Stimulated activated naive CD4-positive, alpha-beta T cell treated with Interleukin-2 at 50 U/mL for 16 hours (primary cell): ENCODE measurements at regions not wholly inside any gene's neighbourhood (a gene's known extent, or its start where the extent isn't known, plus 50 kb on each side); places are given as distances from the start of the nearest gene placed in this dataset.

Experiments used
- DNase-seq: peaks from one replicate; lab custom pipeline; 2025; lab: John Stamatoyannopoulos, UW

DNA sequence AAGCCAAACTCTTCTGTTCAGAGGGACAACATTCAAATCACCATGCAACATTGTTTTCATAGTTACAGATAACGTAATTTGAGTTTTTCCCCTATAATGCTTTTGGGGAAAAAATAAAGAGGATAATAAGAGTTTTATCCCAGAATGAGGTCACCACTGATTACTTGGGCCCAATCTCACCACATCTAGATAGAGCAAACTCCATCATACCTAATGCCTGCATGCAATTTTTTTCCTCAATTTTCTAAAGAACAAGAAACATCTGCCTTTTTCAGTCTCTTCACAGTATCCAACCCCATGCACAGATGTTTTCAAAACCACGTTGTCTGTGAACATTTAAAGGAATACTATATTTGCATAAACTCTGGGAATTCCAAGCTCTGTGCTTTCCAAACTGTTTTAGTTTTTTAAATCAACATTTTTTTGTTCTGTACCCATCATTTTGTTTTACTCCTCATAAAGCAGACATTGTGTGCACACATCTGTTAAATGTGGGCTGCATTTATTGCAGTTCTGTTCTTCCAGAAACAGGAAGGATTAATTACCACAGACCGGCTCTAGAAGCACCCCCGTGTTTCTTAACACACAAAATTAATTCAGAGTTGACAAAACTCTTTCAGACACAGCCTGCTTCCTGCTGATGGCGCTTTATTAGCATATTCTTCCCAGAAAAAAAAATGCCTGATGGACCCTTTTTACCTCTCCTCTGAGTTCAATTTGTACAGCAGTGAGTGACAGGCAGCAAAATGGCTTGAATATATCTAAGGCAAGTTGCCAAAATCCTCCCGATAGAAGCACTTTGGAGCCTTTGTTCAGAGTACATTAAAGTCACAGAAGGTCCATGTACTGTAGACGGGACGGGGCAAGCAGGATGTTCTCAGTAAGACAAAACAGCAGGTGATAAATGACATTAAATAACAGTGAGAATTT, 1171.9 kb downstream of the EFNB2 start:
- no peak for DNase-seq

DNA sequence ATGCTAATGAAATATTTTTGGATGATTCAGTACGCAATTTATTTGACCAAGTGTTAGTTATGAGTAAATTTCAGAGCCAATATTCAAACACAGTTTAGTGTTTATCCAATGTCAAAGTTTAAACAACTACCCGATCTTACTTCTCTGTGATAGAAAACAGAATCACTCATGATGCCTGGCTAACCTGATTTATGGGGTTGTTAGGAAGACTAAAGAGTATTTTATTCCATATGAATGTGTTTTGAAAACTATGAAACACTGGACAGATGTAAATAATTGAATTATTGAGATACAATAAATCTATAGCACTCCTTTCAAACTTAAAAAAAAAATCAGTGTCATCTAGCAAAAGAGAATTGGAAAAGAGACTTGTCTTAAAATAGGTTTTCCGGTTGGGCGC, 1181.8 kb downstream of the EFNB2 start:
- DNase-seq = no peak

DNA sequence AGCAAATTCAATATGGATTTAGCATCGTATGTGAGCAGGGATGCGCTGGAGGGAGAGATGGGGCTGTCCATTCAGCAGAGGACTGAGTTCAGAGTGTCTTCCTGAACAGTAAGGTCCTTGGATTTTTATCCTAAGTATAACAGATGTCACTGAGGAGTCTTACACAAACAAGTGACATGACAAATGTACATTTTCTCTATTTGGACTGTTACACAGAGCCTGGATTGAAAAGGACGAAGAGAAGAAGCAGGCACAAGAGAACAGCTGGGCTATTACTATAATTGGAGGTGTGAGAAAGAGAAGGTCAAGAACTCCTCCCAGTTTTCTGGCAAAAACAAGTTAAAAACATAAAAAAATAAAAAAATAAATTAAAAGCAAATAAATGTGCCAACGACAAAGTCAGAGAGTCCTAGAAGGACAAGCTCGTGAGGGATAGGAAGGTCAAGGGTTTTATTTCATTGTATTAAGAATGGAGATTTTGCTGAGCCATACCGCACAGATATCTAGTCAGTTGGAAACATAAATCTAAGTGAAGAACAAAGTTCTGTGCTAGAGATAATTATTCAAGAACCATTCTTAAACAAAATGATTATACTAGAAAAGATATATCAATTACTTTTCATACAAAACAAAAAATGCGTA, 1186.3 kb downstream of the EFNB2 start:
- DNase-seq = no peak

DNA sequence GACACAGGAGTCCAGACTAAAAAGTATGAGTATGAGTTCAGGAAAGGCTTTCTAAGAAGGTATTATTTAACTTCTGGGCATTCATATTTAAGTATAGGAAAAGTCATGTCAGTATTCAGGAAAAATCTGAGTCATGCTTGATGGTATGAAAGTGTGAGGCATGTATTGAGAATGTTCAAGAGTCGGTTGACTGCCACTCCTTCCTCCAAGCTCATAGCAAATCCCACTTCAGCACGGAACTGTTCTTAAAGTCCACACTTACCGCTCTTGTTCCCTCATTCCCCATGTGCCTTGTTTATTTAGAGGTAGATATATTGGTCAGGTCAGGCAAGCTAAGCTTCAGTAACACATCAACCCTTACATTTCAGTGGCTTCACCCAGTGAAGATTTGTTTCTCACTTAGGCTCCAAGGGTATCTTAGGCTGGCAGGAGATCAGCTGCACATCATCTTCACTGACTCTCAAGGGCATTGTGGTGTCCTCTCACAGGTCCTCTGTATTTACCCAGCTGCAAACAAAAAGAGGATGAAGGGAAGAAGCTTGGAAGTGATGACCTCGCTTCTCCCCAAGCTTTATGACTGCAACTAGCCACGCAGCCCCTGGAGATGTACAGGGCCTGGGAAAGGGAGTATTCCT, 1189.2 kb downstream of the EFNB2 start:
- DNase-seq = no peak

DNA sequence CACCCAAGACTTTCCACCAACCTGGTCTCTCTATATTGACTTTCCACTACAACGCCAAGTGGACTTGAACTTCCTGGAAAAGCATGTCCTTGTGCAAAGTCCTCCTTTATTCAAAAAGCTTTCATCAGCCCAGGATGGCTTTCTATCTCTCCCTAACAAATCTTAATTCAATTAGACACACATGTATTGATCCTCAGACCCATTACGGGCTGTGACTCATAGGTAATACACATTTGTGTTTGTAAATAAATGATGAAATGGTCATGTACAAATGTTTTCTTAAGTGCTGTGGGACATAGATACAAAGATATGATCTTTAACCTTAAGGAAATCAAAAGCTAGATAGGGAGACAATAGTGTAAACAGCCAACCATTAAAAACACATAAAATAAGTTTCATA, 1189.7 kb downstream of the EFNB2 start:
- DNase-seq = no peak

DNA sequence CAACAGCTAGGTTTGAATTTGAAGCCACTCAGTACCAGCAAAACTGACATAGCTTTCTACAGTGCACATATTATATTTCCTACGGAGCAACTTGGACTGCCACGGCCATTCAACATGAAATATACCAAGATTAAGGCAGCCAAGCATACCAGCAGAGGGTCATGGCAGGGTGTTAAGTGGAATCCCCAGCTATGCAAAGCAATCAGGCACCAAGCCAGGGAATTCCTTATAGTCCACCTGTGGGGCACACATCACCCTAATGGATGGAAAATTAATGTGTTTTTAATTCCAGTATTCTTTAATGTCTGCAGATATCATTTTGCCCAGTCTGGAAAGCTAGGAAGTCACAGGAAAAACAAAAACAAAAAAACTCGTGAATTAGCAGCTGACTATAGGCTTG, 1190.3 kb downstream of the EFNB2 start:
- no peak for DNase-seq

DNA sequence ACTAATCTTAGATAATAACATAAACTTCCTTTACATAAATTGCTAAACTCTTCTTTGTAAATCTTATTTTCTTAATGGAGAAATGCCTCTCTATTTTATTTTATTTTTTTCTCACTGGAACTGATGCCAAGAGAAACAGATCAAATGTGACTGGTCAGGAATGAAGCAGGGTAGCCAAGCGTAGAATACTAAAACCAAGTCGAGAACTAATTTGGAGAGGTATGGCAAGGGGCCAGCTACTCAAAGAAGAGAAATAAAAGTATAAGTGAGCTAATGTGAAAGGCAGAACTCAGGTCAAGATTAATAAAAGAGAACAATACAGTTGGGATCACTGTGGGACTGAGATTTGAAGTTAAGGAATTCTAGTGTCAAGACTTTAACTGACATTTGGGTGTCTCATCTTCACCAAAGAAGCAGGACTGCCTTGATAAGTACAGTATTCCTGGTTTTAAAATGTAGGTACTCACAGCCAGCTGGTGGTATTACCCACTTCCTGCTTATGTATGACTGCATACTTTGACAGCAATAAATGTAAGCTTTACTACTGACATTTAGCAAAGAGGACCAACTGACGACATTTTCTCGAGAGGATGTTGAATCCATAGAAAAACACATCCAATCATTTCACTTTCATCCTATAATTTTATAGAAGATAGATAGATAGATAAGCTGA, 1192.2 kb downstream of the EFNB2 start:
- DNase-seq = no peak

DNA sequence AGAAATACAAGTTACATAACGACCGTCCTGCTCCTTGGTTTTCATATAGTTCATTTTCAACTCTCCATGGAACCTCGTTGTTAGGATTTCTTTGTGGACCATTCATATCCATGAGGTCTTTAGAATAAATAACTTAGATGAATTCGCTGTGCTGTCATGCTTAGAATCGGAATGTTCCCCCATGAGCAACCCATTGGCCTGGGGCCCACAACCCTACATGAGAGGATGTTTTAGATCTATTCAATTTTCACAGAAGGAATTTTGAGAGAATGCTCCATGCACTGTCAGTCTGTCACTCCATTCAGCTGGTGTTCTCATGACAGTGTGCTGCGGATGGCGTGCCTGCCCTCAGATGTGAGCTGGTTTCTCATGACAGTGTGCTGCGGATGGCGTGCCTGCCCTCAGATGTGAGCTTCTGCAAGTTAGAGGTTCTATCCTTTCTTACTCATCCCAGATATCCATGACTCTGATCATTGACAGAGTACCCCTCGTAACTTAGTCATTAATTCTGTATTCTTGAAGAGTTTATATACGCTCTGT, 1193.1 kb downstream of the EFNB2 start:
- no peak for DNase-seq

DNA sequence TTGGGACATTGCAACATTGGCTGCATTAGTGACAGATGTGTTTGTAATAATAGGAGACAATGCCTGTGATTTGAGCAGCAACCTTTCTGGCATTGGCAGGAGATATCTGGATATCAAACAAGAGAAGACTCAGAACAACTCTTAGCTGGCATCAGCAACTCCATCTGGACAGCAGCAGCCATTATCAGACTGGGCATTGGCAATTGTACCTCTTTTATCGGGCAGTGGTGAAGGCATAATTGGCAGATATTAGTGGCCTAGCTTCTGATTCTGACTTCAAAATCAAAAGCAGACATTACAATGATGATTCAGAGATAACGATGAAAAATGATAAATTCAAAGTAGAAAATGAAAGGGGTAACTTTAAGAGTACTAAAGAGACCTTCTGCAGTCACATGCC, 1193.7 kb downstream of the EFNB2 start:
- no peak for DNase-seq

DNA sequence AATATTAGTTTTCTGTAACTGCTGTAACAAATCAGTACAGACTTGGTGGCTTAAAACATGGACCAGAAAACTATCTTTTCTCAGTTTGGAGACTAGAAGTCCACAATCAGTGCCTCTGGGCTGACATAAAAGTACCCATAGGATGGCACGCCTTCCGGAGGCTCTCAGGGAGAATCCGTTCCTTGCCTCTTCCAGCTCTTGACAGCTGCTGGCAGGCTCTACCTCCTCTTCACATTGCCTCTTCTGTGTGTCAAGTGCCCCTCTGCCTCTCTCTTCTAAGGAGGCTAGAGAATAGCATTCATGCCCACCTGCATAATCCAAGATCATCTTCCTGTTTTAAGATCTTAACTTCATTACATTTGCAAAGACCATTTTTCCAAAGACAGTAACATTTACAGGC, 1194.2 kb downstream of the EFNB2 start:
- no peak for DNase-seq

DNA sequence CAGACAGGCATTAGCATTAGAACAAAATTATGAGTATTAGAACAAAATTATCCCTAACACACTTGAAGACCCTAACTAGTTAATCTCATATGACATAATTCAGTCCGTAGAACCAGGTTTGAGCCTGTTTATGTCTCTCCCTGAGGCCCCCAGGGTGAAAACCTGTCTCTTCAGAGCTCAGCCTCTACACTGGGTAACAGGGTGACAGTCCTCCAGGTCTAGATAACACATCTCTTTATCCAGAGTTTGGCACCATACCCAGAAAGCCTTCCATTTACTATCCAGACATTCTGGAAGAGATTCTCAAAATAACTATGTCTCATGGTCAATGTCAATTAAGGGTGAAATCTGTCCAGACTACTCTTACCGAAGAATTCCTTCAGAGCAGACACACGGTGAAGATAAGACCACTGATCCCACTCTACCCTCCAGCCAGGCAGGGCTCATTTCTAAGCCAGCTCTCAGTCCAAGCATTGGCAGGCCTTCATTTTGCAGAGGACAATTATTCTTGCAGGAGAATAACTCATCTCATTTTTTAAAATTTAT, 1195.3 kb downstream of the EFNB2 start:
- no peak for DNase-seq

DNA sequence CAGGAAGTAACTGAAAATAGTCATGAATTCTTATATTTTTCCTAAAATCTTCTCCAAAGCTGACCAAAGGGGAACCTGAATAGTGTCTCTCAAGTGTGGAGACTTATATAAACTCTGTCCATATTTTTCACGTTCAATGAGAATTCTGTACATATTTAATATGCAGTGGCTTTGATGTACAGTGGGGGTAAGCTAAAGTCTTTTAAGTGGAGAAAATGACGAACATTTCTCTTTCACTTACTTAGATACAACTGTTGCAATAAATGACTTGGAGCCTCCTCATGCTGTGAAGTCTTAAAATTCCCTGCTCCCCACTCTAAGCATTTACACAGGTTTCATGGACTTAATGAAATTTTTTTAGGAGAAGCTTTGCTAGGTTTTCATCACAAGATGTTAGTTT, 1196.7 kb downstream of the EFNB2 start:
- DNase-seq = no peak

DNA sequence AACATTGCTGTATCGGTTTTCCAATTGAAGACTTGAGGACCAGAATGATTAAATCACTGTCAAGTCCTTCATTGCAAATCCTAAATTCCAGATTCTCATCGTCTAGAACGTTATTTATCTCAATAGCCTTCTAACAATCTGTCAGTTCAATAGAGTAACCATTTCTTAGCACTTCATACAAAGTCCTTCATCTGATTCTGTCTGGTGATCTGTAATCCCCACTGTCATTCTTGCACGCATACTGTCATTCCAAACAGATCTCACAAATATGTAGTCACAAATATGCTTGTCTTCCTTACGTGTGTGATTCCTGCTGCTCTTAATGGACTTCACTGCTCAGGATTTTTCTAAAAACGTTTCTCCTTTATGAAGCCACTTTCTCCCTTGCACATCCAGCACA, 1197.5 kb downstream of the EFNB2 start:
- DNase-seq = no peak

DNA sequence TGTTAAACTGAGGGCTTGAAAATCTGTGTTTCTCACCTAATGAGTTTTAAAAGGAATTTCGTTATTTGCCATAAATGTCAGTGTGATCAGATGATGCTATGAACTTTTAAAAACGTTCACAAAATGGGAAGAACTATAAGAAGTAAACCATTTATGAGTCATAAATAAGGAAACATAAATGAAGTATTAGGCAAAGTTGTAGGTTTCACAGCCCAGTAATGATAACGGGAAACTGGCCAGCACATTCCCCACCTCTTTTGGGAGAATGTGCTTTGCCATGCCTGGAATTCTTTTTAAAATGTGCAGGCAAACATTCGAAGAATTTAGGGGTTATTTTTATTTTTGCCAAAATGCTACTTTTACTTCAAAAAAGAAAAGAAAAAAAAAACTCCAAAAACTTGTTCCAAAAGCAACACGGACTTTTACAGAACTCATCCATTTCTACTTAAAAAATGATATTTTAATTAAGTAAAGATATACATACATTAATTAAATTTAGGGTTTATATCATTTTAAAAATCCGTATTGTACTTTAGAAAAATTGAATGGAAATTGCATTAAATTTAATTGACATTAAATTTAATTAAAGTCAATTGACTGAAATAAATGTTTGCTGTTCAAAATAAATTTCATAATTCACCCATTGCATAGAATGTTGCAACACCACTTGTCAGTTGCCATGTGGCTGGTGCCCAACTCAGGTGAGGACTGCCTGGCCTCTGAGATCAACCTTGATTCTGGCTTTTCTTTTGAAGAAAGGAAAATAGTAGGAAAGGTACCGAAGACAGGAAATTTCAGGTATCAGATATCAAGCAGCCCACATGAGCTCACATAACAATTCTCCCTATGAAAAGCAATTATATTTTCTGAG, 1198.5 kb downstream of the EFNB2 start:
- no peak for DNase-seq

DNA sequence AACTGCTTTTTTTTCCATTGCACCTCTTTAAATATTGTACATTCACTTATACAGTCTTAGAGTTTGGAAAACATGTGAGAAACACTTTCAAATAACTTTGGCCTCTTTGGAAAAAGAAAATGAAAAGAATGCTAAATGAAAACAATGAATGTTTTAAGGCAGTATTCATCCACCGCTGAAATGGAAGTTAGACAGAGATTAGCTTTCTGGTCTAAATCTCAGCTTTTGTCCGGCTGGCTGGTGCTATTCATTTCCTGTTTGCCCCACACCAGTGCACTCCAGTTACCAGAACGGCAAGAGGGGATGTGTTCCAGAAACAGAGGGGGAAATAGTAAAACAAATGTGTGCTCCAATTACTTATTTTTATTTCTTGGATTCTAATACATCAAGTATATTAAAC, 1201.3 kb downstream of the EFNB2 start:
- no peak for DNase-seq

DNA sequence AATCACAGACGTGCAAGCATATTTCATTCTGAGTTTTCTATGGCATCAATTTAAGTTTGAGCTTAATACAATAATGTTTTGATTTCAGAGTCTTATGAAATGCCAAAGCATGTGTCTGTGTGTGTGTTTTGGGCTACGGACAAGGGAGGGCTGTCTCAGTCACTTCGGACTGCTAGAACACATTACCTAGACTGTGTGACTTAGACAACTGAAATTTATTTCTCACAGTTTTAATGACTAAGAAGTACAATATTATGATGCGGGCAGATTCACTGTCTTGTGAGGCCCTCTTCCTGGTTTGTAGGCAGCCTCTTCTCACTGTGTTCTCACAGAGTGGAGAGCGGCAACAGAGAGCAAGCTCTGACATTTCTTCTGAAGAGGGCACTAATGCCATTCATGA, 1202.0 kb downstream of the EFNB2 start:
- DNase-seq = no peak

DNA sequence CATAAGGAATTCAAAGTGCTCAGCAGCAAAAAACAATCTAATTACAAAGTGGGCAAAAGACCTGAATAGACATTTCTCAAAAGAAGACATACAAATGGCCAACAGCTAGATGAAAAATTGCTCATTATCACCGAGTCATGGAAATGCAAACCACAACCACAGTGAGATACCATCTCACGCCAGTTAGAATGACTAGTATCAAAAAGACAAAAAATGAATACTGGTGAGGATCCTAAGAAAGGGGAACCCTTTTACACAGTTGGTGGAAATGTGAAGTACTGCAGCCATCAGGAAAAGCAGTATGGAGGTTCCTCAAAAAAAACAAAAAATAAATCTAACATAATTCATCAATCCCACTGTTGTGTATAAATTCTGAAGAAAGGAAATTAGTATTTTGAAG, 1206.1 kb downstream of the EFNB2 start:
- DNase-seq = no peak

DNA sequence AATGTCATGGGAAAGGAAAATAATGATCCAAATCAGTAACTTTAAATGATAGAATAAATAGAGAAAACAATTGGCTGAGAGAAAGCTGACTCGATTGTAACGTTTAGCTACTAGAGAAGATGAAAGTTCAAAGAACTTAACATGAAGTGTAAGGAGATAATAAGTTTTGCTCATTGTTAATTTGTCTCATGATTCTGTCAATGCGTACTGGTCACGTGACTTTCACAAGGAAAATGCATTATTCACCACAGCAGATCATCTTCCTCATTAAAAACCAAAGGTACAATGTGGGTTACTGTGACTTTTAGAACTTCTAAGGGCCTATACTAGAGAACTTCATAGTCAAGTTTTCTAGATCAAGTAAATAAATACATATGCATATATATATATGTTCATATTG, 1207.2 kb downstream of the EFNB2 start:
- no peak for DNase-seq

DNA sequence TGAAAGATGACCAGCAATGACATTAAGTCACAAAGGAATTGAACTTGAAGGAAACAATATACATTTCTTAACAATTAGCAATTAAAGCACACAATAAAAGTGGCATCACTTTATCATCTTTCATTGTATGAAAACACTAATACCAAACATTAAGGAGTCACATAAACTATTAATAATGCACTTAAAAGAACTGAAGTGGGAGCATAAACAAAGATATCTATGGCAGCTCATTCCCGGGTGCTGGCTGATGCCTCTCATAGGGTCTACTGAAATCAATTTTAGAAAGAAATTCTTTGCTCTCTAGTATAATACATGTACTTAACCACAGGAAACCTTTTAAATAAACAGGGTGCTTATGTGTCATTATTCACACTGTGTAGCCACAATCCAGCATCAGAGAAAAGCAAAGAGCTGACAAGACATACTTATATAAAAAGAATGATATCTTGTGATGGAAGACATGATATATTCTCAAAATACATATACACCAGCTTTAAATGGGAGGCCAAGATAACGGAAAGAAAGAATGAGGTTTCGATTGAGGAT, 1207.8 kb downstream of the EFNB2 start:
- no peak for DNase-seq

DNA sequence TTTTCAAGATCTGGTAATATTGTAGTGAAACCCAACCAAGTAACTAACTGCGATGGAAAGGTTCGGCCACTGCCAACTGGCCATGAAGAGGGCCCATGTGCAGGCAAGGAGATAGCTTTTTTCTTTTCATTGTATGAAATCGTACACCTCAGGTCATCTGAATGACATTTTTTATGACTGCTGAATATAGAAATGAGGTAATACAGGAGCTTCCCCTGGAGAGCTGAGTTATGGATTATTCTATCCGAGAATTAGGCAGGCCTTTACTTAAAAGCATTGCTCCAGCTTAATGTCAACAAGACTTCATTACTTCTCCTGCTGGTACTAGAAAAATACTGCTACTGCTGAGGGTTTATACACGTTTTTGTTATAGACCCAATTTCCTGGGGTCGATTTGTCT, 1215.6 kb downstream of the EFNB2 start:
- no peak for DNase-seq

DNA sequence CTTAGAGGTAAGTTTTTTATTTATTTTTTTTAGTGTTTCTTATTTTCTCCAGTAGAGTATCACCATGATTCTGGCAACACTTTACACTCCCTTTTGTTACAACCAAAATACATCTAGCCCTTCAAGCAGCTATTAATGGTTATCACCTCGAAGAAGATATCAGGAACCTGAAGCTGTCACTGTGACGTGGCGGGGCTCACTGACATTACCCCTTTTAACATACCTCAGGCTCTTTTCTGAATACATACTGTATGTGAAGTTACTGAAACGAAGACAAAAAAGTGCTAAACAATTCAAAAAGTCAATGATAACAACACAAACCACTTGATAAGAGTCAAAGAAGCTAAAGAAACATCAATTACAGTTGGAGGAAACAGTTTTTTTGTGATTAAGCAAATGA, 1218.7 kb downstream of the EFNB2 start:
- DNase-seq = no peak
